ENCODE measurements at regions not wholly inside any gene's neighbourhood (a gene's known extent, or its start where the extent isn't known, plus 50 kb on each side); places are given as distances from the start of the nearest gene placed in this dataset.

DNA sequence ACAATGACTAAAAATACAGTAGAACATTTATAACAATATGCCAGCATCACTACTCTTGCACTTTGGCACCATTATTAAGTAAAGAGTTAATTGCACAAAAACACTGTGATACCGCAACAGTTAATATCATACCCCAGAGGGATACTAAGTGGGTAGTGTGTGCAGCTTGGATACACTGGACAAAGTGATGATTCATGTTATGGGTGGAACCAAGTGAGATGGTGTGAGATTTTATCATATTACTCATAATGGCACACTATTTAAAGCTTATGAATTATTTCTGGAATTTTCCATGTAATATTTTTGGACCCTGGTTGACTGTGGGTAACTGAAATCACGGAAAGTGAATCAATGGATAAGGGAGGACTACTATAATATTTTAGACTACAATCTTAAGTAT, 265.3 kb downstream of the PCDH18 start:
- H3K27ac ChIP-seq: no peak overlapping the region
- CTCF ChIA-PET: no interaction called here
- POLR2A ChIA-PET (ENCODE audit: unreplicated experiment): no interaction called here
- no peaks in the 10 kb centered on the region for H3K9me3 ChIP-seq (ENCODE audit: insufficient read depth, low read depth)
- H4K20me1 ChIP-seq (ENCODE audit: insufficient read depth): no peaks in the 10 kb centered on the region
- DNase-seq: no peak
- no peaks in the 10 kb centered on the region for H3K79me2 ChIP-seq (ENCODE audit: low read depth)
- 0 out of 2 replicates have a peak, but pooled peaks cover 5% of the 10 kb centered on the region for H3K4me1 ChIP-seq (replicated peaks; ENCODE audit: insufficient read depth)
- H3K36me3 ChIP-seq (ENCODE audit: low read depth): no peaks in the 10 kb centered on the region
- H3K9me2 ChIP-seq (ENCODE audit: insufficient read depth): no peaks in the 10 kb centered on the region
- TF ChIP-seq, protein P1, sequence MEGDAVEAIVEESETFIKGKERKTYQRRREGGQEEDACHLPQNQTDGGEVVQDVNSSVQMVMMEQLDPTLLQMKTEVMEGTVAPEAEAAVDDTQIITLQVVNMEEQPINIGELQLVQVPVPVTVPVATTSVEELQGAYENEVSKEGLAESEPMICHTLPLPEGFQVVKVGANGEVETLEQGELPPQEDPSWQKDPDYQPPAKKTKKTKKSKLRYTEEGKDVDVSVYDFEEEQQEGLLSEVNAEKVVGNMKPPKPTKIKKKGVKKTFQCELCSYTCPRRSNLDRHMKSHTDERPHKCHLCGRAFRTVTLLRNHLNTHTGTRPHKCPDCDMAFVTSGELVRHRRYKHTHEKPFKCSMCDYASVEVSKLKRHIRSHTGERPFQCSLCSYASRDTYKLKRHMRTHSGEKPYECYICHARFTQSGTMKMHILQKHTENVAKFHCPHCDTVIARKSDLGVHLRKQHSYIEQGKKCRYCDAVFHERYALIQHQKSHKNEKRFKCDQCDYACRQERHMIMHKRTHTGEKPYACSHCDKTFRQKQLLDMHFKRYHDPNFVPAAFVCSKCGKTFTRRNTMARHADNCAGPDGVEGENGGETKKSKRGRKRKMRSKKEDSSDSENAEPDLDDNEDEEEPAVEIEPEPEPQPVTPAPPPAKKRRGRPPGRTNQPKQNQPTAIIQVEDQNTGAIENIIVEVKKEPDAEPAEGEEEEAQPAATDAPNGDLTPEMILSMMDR (conservative IDR thresholded peaks at IDR 0.05): no peak
- no peak for TF ChIP-seq EZH2 (IDR thresholded peaks at IDR 0.05; ENCODE audit: low read depth)
- no peaks in the 10 kb centered on the region for H3K27me3 ChIP-seq (ENCODE audit: insufficient read depth, low read depth)
- no TSS peak for BruUV-seq (replicated peaks)
- no peak overlapping the region for H2AFZ ChIP-seq
- H3F3A ChIP-seq (ENCODE audit: insufficient read depth, low read depth): no peaks in the 10 kb centered on the region
- H3K4me3 ChIP-seq: no peak overlapping the region
- intact Hi-C loops (cut with micrococcal nuclease; ENCODE audit: unreplicated experiment): no loop called here
- no peak overlapping the region for H3K4me2 ChIP-seq

DNA sequence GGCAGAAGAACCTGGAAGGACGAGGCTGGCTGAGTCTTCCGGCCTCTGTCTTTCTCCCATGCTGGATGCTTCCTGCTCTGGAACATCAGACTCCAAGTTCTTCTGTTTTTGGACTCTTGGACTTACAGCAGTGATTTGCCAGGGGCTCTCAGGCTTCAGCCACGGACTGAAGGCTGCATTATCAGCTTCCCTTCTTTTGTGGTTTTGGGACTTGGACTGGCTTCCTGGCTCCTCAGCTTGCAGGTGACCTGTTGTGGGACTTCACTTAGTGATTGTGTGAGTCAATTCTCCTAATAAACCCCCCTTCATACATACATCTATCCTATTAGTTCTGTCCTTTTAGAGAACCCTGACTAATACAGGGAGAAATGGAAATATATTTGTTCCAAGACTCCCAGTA, 265.8 kb downstream of the PCDH18 start:
- Histone ChIP-seq H3K9me2 (ENCODE audit: insufficient read depth) (no peaks in the 10 kb centered on the region), H3K36me3 (ENCODE audit: low read depth) (no peaks in the 10 kb centered on the region), H3K27ac (no peak overlapping the region), H3K9me3 (ENCODE audit: insufficient read depth, low read depth) (no peaks in the 10 kb centered on the region), H3K4me1 (replicated peaks; ENCODE audit: insufficient read depth) (0 out of 2 replicates have a peak, but pooled peaks cover 5% of the 10 kb centered on the region), H3F3A (ENCODE audit: insufficient read depth, low read depth) (no peaks in the 10 kb centered on the region), H3K79me2 (ENCODE audit: low read depth) (no peaks in the 10 kb centered on the region), H3K4me2 (no peak overlapping the region), H3K27me3 (ENCODE audit: insufficient read depth, low read depth) (no peaks in the 10 kb centered on the region), H2AFZ (no peak overlapping the region), H4K20me1 (ENCODE audit: insufficient read depth) (no peaks in the 10 kb centered on the region), H3K4me3 (no peak overlapping the region)
- ChIA-PET CTCF (no interaction called here), POLR2A (ENCODE audit: unreplicated experiment) (no interaction called here)
- no peak for TF ChIP-seq EZH2 (IDR thresholded peaks at IDR 0.05; ENCODE audit: low read depth)
- TF ChIP-seq, protein P1 (conservative IDR thresholded peaks at IDR 0.05): no peak
- BruUV-seq (replicated peaks): no TSS peak
- intact Hi-C loops (cut with micrococcal nuclease; ENCODE audit: unreplicated experiment): no loop called here
- no peak for DNase-seq

DNA sequence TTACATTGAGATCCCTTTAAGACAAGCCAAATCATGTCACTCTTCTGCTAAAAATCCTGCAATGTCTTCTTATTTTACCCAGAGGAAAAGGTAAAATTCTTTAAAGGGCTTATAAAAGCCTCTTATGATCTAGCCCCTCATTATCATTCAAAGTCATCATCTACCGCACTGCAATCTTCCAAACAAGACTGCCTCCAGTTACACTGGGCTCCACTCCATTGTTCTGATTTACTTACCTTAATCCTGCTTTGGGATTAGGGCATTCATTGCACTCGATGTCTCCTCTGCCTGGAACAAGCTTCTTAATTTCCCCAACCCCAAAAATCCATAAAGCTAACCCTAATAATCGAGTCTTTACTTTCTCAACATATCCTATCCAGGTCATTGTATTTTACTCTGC, 269.1 kb downstream of the PCDH18 start:
- TF ChIP-seq, protein P1 (conservative IDR thresholded peaks at IDR 0.05): no peak
- no peak for TF ChIP-seq EZH2 (IDR thresholded peaks at IDR 0.05; ENCODE audit: low read depth)
- no peaks in the 10 kb centered on the region for H4K20me1 ChIP-seq (ENCODE audit: insufficient read depth)
- intact Hi-C loops (cut with micrococcal nuclease; ENCODE audit: unreplicated experiment): no loop called here
- ChIA-PET POLR2A (ENCODE audit: unreplicated experiment) (no interaction called here), CTCF (no interaction called here)
- H3K27me3 ChIP-seq (ENCODE audit: insufficient read depth, low read depth): no peaks in the 10 kb centered on the region
- no peak overlapping the region for H3K4me3 ChIP-seq
- DNase-seq: no peak
- H3K36me3 ChIP-seq (ENCODE audit: low read depth): no peaks in the 10 kb centered on the region
- H3F3A ChIP-seq (ENCODE audit: insufficient read depth, low read depth): no peaks in the 10 kb centered on the region
- no peak overlapping the region for H2AFZ ChIP-seq
- no peaks in the 10 kb centered on the region for H3K79me2 ChIP-seq (ENCODE audit: low read depth)
- H3K9me2 ChIP-seq (ENCODE audit: insufficient read depth): no peaks in the 10 kb centered on the region
- no TSS peak for BruUV-seq (replicated peaks)
- 0 out of 2 replicates have a peak, but pooled peaks cover 5% of the 10 kb centered on the region for H3K4me1 ChIP-seq (replicated peaks; ENCODE audit: insufficient read depth)
- no peaks in the 10 kb centered on the region for H3K9me3 ChIP-seq (ENCODE audit: insufficient read depth, low read depth)
- no peak overlapping the region for H3K27ac ChIP-seq
- H3K4me2 ChIP-seq: no peak overlapping the region

All from PC-9 (cell line).